HT1080 (cell line): ENCODE measurements at regions not wholly inside any gene's neighbourhood (a gene's known extent, or its start where the extent isn't known, plus 50 kb on each side); places are given as distances from the start of the nearest gene placed in this dataset.
"Not testable (repeated sequence)": the region's sequence is repeated elsewhere in the genome, so short reads cannot be mapped to it uniquely, and the experiment has no call there.

Experiments
- DNase-seq: peaks from one replicate; pipeline ENCODE4 v3.0.0-alpha.2; 2015; ENCODE audit warnings: low read depth

- DNase-seq, result no peak
These were observed 917.4 kb upstream of the POT1 start for GRCh38 chr7:125847055-125847454.

- no peak for DNase-seq
These were observed 916.1 kb upstream of the POT1 start for GRCh38 chr7:125845686-125846085.

- no peak for DNase-seq
These were observed 904.8 kb upstream of the POT1 start for GRCh38 chr7:125834421-125834820.

GRCh38 chr7:125833839-125834238 is 904.2 kb upstream of the POT1 start:
- DNase-seq, result no peak

GRCh38 chr7:125830743-125831142 is 901.1 kb upstream of the POT1 start:
- DNase-seq, result no peak

- peak; percentile 78 for DNase-seq
These were observed 898.6 kb upstream of the POT1 start for GRCh38 chr7:125828153-125828700.

- no peak for DNase-seq
These were observed 893.9 kb upstream of the POT1 start for GRCh38 chr7:125823538-125823937.

GRCh38 chr7:125820495-125820894 is 890.9 kb upstream of the POT1 start:
- no peak for DNase-seq

GRCh38 chr7:125814100-125814499 is 884.5 kb upstream of the POT1 start:
- DNase-seq, result peak; percentile 20

- not testable (repeated sequence) for DNase-seq
These were observed 876.9 kb upstream of the POT1 start for GRCh38 chr7:125806491-125806890.

- DNase-seq, result no peak
These were observed 874.6 kb upstream of the POT1 start for GRCh38 chr7:125804273-125804672.

- DNase-seq, result no peak
These were observed 850.5 kb upstream of the POT1 start for GRCh38 chr7:125780153-125780552.

GRCh38 chr7:125775317-125775716 is 845.7 kb upstream of the POT1 start:
- DNase-seq, result no peak

- DNase-seq, result no peak
These were observed 843.6 kb upstream of the POT1 start for GRCh38 chr7:125773113-125773785.

- no peak for DNase-seq
These were observed 818.3 kb upstream of the POT1 start for GRCh38 chr7:125747966-125748365.

- no peak for DNase-seq
These were observed 816.9 kb upstream of the POT1 start for GRCh38 chr7:125746510-125746909.

GRCh38 chr7:125727215-125727614 is 797.6 kb upstream of the POT1 start:
- DNase-seq, result no peak

GRCh38 chr7:125695626-125696025 is 766.0 kb upstream of the POT1 start:
- DNase-seq, result no peak

GRCh38 chr7:125683156-125683555 is 753.5 kb upstream of the POT1 start:
- DNase-seq, result no peak

GRCh38 chr7:125681508-125681907 is 751.9 kb upstream of the POT1 start:
- no peak for DNase-seq

GRCh38 chr7:125678771-125679170 is 749.1 kb upstream of the POT1 start:
- DNase-seq, result no peak

- DNase-seq, result no peak
These were observed 746.0 kb upstream of the POT1 start for GRCh38 chr7:125675640-125676039.

- no peak for DNase-seq
These were observed 745.5 kb upstream of the POT1 start for GRCh38 chr7:125675169-125675568.
